SK-N-MC (cell line): ENCODE measurements at regions not wholly inside any gene's neighbourhood (a gene's known extent, or its start where the extent isn't known, plus 50 kb on each side); places are given as distances from the start of the nearest gene placed in this dataset.

Experiments
- EZH2 ChIP-seq: fragments of 200-600 bp; sonication (generic); IDR thresholded peaks from one replicate; pipeline ENCODE4 v1.6.1; 2017; ENCODE audit warnings: antibody characterized with exemption
- POLR2AphosphoS5 ChIP-seq: IDR thresholded peaks from 2 replicates; pipeline ENCODE4 v1.6.1; 2012; ENCODE audit warnings: mild to moderate bottlenecking, low read depth, low read length, borderline replicate concordance

DNA sequence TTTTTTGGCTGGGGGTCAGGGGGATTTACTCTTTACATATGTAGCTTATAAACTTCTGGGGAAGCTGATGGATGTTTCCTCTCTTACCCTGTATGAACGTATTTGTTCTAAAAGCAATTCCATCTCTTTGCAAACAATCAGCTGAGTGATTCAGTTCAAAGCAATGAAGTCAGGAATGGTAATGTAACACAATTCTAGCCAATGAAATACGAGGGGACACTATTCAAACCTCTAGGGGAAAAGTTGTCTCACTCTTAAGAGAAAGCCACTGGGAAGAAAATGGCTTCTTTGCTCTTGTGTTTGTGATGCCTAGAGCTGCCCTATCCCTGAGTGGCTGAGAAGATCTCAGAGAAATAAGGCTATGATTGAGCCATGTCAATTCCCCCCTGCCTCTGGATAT lies 134.8 kb upstream of the SEMA3C start:
- TF ChIP-seq EZH2 (no peak), POLR2AphosphoS5 (no peak)
